ENCODE measurements at regions not wholly inside any gene's neighbourhood (a gene's known extent, or its start where the extent isn't known, plus 50 kb on each side); places are given as distances from the start of the nearest gene placed in this dataset.
"Not testable (repeated sequence)": the region's sequence is repeated elsewhere in the genome, so short reads cannot be mapped to it uniquely, and the experiment has no call there.

GRCh38 chr5:148880197-148880596 lies 53.8 kb downstream of the ADRB2 start:
- no peak for DNase-seq (ENCODE audit: low read depth, low spot score)

GRCh38 chr5:148880696-148881095 lies 54.3 kb downstream of the ADRB2 start:
- DNase-seq (ENCODE audit: low read depth, low spot score), result peak; percentile 10

- no peak for DNase-seq (ENCODE audit: low read depth, low spot score)
Observed at GRCh38 chr5:148882332-148882731, 55.9 kb downstream of the ADRB2 start.

- no peak for DNase-seq (ENCODE audit: low read depth, low spot score)
Observed at GRCh38 chr5:148884339-148885020, 58.1 kb downstream of the ADRB2 start.

GRCh38 chr5:148887123-148887881 lies 60.9 kb downstream of the ADRB2 start:
- no peak for DNase-seq (ENCODE audit: low read depth, low spot score)

- not testable (repeated sequence) for DNase-seq (ENCODE audit: low read depth, low spot score)
Observed at GRCh38 chr5:148889936-148890335, 63.5 kb downstream of the ADRB2 start.

GRCh38 chr5:148895441-148895840 lies 69.0 kb downstream of the ADRB2 start:
- DNase-seq (ENCODE audit: low read depth, low spot score), result not testable (repeated sequence)

GRCh38 chr5:148897842-148898241 lies 71.4 kb downstream of the ADRB2 start:
- DNase-seq (ENCODE audit: low read depth, low spot score), result no peak

- DNase-seq (ENCODE audit: low read depth, low spot score), result no peak
Observed at GRCh38 chr5:148898413-148899075, 72.1 kb downstream of the ADRB2 start.

GRCh38 chr5:148899993-148900392 lies 73.6 kb downstream of the ADRB2 start:
- no peak for DNase-seq (ENCODE audit: low read depth, low spot score)

GRCh38 chr5:148902478-148902877 lies 76.1 kb downstream of the ADRB2 start:
- DNase-seq (ENCODE audit: low read depth, low spot score), result no peak

GRCh38 chr5:148903587-148903986 lies 77.2 kb downstream of the ADRB2 start:
- no peak for DNase-seq (ENCODE audit: low read depth, low spot score)

GRCh38 chr5:148904440-148904839 lies 78.0 kb downstream of the ADRB2 start:
- peak; percentile 58 for DNase-seq (ENCODE audit: low read depth, low spot score)

GRCh38 chr5:148905541-148905940 lies 79.1 kb downstream of the ADRB2 start:
- no peak for DNase-seq (ENCODE audit: low read depth, low spot score)

GRCh38 chr5:148906968-148907367 lies 80.6 kb downstream of the ADRB2 start:
- DNase-seq (ENCODE audit: low read depth, low spot score), result no peak

- DNase-seq (ENCODE audit: low read depth, low spot score), result no peak
Observed at GRCh38 chr5:148909040-148909439, 82.6 kb downstream of the ADRB2 start.

GRCh38 chr5:148909766-148910165 lies 83.4 kb downstream of the ADRB2 start:
- DNase-seq (ENCODE audit: low read depth, low spot score), result no peak

GRCh38 chr5:148910216-148910615 lies 83.8 kb downstream of the ADRB2 start:
- DNase-seq (ENCODE audit: low read depth, low spot score), result no peak

GRCh38 chr5:148910686-148911361 lies 84.4 kb downstream of the ADRB2 start:
- no peak for DNase-seq (ENCODE audit: low read depth, low spot score)

GRCh38 chr5:148911386-148911785 lies 85.0 kb downstream of the ADRB2 start:
- DNase-seq (ENCODE audit: low read depth, low spot score), result no peak

- DNase-seq (ENCODE audit: low read depth, low spot score), result no peak
Observed at GRCh38 chr5:148912146-148912545, 85.7 kb downstream of the ADRB2 start.
